ENCODE measurements at regions not wholly inside any gene's neighbourhood (a gene's known extent, or its start where the extent isn't known, plus 50 kb on each side); places are given as distances from the start of the nearest gene placed in this dataset.

DNA sequence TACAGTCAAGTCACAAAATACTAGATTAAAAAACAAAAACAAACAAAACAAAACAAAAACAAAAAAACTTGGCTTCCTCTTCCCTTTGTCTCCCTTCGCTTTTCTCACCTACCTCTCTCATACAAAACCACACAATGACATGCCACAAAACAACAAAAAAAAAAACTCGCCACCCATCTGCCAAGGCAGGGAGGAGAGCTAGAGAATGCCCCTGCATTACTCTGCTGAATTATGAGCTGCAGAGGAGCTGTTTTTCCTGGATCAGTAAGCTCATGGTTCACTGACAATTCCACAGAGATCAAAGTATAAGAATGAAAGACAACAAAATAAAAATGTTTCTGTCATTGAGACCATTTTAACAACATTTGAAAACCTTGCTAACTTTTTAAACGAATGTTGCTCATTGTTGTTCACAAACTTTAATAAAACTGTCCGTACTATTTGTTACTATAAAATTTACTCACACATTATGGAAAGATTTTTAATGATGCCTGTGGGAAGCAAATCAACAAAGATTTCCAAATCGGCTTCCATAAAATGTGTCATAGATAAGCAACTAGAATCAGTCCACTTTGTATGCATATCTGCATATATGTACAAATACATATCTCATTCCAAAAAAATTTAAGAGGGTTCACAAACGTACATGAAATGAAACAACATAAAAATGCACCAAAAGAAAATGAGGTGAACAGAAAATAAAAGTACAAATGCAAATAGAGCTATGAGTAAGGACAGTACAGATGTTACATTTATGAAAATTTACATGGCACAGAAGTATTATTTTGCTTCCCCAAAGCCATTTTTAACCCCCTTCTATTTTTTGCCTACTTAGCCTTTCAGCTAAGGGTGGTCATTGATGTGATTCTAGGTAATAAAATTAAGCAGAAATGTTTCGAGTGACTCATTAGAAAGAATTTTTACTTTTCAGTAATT, 252.4 kb upstream of the FAT4 start:
- FAIRE-seq: no peak
- Histone ChIP-seq H3K4me3 (ENCODE audit: low read depth, low read length) (no peak overlapping the region), H3K27me3 (ENCODE audit: control insufficient read depth, insufficient read depth, low read length) (no peaks in the 10 kb centered on the region), H3K36me3 (ENCODE audit: control insufficient read depth, insufficient read depth, low read length) (no peaks in the 10 kb centered on the region)
- TF ChIP-seq, protein P1, sequence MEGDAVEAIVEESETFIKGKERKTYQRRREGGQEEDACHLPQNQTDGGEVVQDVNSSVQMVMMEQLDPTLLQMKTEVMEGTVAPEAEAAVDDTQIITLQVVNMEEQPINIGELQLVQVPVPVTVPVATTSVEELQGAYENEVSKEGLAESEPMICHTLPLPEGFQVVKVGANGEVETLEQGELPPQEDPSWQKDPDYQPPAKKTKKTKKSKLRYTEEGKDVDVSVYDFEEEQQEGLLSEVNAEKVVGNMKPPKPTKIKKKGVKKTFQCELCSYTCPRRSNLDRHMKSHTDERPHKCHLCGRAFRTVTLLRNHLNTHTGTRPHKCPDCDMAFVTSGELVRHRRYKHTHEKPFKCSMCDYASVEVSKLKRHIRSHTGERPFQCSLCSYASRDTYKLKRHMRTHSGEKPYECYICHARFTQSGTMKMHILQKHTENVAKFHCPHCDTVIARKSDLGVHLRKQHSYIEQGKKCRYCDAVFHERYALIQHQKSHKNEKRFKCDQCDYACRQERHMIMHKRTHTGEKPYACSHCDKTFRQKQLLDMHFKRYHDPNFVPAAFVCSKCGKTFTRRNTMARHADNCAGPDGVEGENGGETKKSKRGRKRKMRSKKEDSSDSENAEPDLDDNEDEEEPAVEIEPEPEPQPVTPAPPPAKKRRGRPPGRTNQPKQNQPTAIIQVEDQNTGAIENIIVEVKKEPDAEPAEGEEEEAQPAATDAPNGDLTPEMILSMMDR (IDR thresholded peaks at IDR 0.05; ENCODE audit: insufficient read depth, low read length, severe bottlenecking): no peak
- no peak for DNase-seq (ENCODE audit: low read depth)

- no peaks in the 10 kb centered on the region for H3K36me3 ChIP-seq (ENCODE audit: control insufficient read depth, insufficient read depth, low read length)
Observed at GRCh38 chr4:125060376-125060775, 254.4 kb upstream of the FAT4 start.

GRCh38 chr4:125049711-125050110, 265.0 kb upstream of the FAT4 start:
- DNase-seq (ENCODE audit: low read depth) (peak; percentile 51), FAIRE-seq (no peak)
- no peaks in the 10 kb centered on the region for H3K36me3 ChIP-seq (ENCODE audit: control insufficient read depth, insufficient read depth, low read length)
- no peaks in the 10 kb centered on the region for H3K27me3 ChIP-seq (ENCODE audit: control insufficient read depth, insufficient read depth, low read length)
- TF ChIP-seq, protein P1 (IDR thresholded peaks at IDR 0.05; ENCODE audit: insufficient read depth, low read length, severe bottlenecking): no peak
- no peak overlapping the region for H3K4me3 ChIP-seq (ENCODE audit: low read depth, low read length)

More at GRCh38 chr4:125060376-125060775, 254.4 kb upstream of the FAT4 start:
- TF ChIP-seq, protein P1 (IDR thresholded peaks at IDR 0.05; ENCODE audit: insufficient read depth, low read length, severe bottlenecking): no peak
- no peaks in the 10 kb centered on the region for H3K27me3 ChIP-seq (ENCODE audit: control insufficient read depth, insufficient read depth, low read length)
- FAIRE-seq (no peak), DNase-seq (ENCODE audit: low read depth) (no peak)
- no peak overlapping the region for H3K4me3 ChIP-seq (ENCODE audit: low read depth, low read length)

- Histone ChIP-seq H3K4me3 (ENCODE audit: low read depth, low read length) (no peak overlapping the region), H3K27me3 (ENCODE audit: control insufficient read depth, insufficient read depth, low read length) (no peaks in the 10 kb centered on the region), H3K36me3 (ENCODE audit: control insufficient read depth, insufficient read depth, low read length) (no peaks in the 10 kb centered on the region)
- FAIRE-seq (no peak), DNase-seq (ENCODE audit: low read depth) (no peak)
- TF ChIP-seq, protein P1 (IDR thresholded peaks at IDR 0.05; ENCODE audit: insufficient read depth, low read length, severe bottlenecking): no peak
Observed at GRCh38 chr4:125045311-125045710, 269.4 kb upstream of the FAT4 start.

- TF ChIP-seq, protein P1 (IDR thresholded peaks at IDR 0.05; ENCODE audit: insufficient read depth, low read length, severe bottlenecking): no peak
- no peak for FAIRE-seq
Observed at GRCh38 chr4:125044886-125045285, 269.9 kb upstream of the FAT4 start.

More at GRCh38 chr4:125044886-125045285, 269.9 kb upstream of the FAT4 start:
- Histone ChIP-seq H3K4me3 (ENCODE audit: low read depth, low read length) (no peak overlapping the region), H3K27me3 (ENCODE audit: control insufficient read depth, insufficient read depth, low read length) (no peaks in the 10 kb centered on the region), H3K36me3 (ENCODE audit: control insufficient read depth, insufficient read depth, low read length) (no peaks in the 10 kb centered on the region)
- no peak for DNase-seq (ENCODE audit: low read depth)

All from bronchial epithelial cell (primary cell).